Neural cell (in vitro differentiated cells): ENCODE measurements at regions not wholly inside any gene's neighbourhood (a gene's known extent, or its start where the extent isn't known, plus 50 kb on each side); places are given as distances from the start of the nearest gene placed in this dataset.
"Not testable (repeated sequence)": the region's sequence is repeated elsewhere in the genome, so short reads cannot be mapped to it uniquely, and the experiment has no call there.

Experiments
- H2AFZ ChIP-seq: fragments of 200-600, 300-800 bp; sonication (generic), shearing (Covaris generic); 2 replicates; pipeline ENCODE4 v1.6.0; 2014; ENCODE audit warnings: low read depth, mild to moderate bottlenecking, antibody characterized with exemption, low read length, moderate library complexity
- H3F3A ChIP-seq: fragments of 200-600 bp; shearing (Covaris generic); 2 replicates; pipeline ENCODE4 v1.6.1; 2016; ENCODE audit warnings: mild to moderate bottlenecking, moderate library complexity, mixed read lengths, antibody characterized with exemption, low read length; ENCODE audit not compliant: insufficient read depth, poor library complexity, severe bottlenecking
- H3K27ac ChIP-seq: fragments of 200-600, 300-800 bp; sonication (generic), shearing (Covaris generic); 2 replicates; pipeline ENCODE4 v1.5.1; 2014; ENCODE audit warnings: mild to moderate bottlenecking, low read length, moderate library complexity
- H3K27me3 ChIP-seq: fragments of 300-800, 200-600 bp; sonication (generic), shearing (Covaris generic); 2 replicates; pipeline ENCODE4 v1.6.0; 2014; ENCODE audit warnings: mild to moderate bottlenecking, low read depth, low read length, moderate library complexity; ENCODE audit not compliant: insufficient read depth
- H3K36me3 ChIP-seq: fragments of 300-800, 200-600 bp; sonication (generic), shearing (Covaris generic); 2 replicates; pipeline ENCODE4 v1.5.1; 2014; ENCODE audit warnings: mild to moderate bottlenecking, antibody characterized with exemption, low read length, moderate library complexity; ENCODE audit not compliant: insufficient read depth
- H3K4me2 ChIP-seq: fragments of 300-800, 200-600 bp; sonication (generic), shearing (Covaris generic); 2 replicates; pipeline ENCODE4 v1.6.0; 2014; ENCODE audit warnings: mild to moderate bottlenecking, low read length
- H3K4me3 ChIP-seq: fragments of 300-800, 200-600 bp; sonication (generic), shearing (Covaris generic); 2 replicates; pipeline ENCODE4 v1.5.1; 2014; ENCODE audit warnings: mild to moderate bottlenecking, low read length, moderate library complexity
- H3K79me2 ChIP-seq: fragments of 200-600 bp; shearing (Covaris generic); replicated peaks from 2 replicates; pipeline ENCODE4 v1.6.0; 2014; ENCODE audit warnings: mild to moderate bottlenecking, low read length, moderate library complexity; ENCODE audit not compliant: insufficient read depth
- H3K9ac ChIP-seq: fragments of 300-800, 200-600 bp; sonication (generic), shearing (Covaris generic); 2 replicates; pipeline ENCODE4 v1.6.1; 2016; ENCODE audit warnings: mild to moderate bottlenecking, low read length, mixed read lengths
- H3K9me2 ChIP-seq: fragments of 200-600 bp; shearing (Covaris generic); 2 replicates; pipeline ENCODE4 v1.6.1; 2016; ENCODE audit warnings: mild to moderate bottlenecking, low read length, mixed read lengths; ENCODE audit not compliant: insufficient read depth
- H3K9me3 ChIP-seq: fragments of 200-600, 300-800 bp; sonication (generic), shearing (Covaris generic); 2 replicates; pipeline ENCODE4 v1.6.1; 2016; ENCODE audit warnings: mild to moderate bottlenecking, mixed run types, low read length, moderate library complexity, mixed read lengths
- H4K20me1 ChIP-seq: fragments of 200-600 bp; shearing (Covaris generic); 2 replicates; pipeline ENCODE4 v1.6.1; 2016; ENCODE audit warnings: mild to moderate bottlenecking, mixed run types; ENCODE audit not compliant: insufficient read depth
- EP300 ChIP-seq: fragments of 450-650 bp; conservative IDR thresholded peaks from 2 replicates; pipeline ENCODE4 v1.6.1; 2014; ENCODE audit warnings: antibody characterized with exemption, mild to moderate bottlenecking, moderate library complexity; ENCODE audit not compliant: poor library complexity, severe bottlenecking
- EZH2 ChIP-seq: fragments of 200-600, 300-800 bp; shearing (Covaris generic), sonication (generic); IDR thresholded peaks from 2 replicates; pipeline ENCODE4 v1.6.1; 2014; ENCODE audit warnings: antibody characterized with exemption, low read length, borderline replicate concordance, mild to moderate bottlenecking; ENCODE audit not compliant: insufficient read depth, poor library complexity, severe bottlenecking
- MXI1 ChIP-seq: fragments of 450-650 bp; conservative IDR thresholded peaks from 2 replicates; pipeline ENCODE4 v1.6.1; 2014; ENCODE audit warnings: antibody characterized with exemption, mild to moderate bottlenecking; ENCODE audit not compliant: poor library complexity, severe bottlenecking
- POLR2AphosphoS5 ChIP-seq: IDR thresholded peaks from 2 replicates; pipeline ENCODE4 v1.6.1; 2012
- RAD21 ChIP-seq: fragments of 450-650 bp; conservative IDR thresholded peaks from 2 replicates; pipeline ENCODE4 v1.6.1; 2014; ENCODE audit warnings: antibody characterized with exemption, mild to moderate bottlenecking, moderate library complexity
- REST ChIP-seq: IDR thresholded peaks from 2 replicates; pipeline ENCODE4 v1.6.1; 2012; ENCODE audit warnings: borderline replicate concordance
- SMC3 ChIP-seq: fragments of 450-650 bp; conservative IDR thresholded peaks from 2 replicates; pipeline ENCODE4 v1.6.1; 2014; ENCODE audit warnings: antibody characterized with exemption, mild to moderate bottlenecking, moderate library complexity; ENCODE audit not compliant: poor library complexity
- TAF1 ChIP-seq: IDR thresholded peaks from 2 replicates; pipeline ENCODE4 v1.6.1; 2012; ENCODE audit warnings: low read depth
- TF ChIP-seq, protein P1 (sequence below): fragments of 450-650 bp; IDR thresholded peaks from 2 replicates; pipeline ENCODE4 v1.5.1; 2014; ENCODE audit warnings: antibody characterized with exemption, mild to moderate bottlenecking, moderate library complexity; ENCODE audit not compliant: poor library complexity, severe bottlenecking

- Histone ChIP-seq H3K9me2 (no peaks in the 10 kb centered on the region), H3K9me3 (no peaks in the 10 kb centered on the region), H3K27me3 (no peaks in the 10 kb centered on the region), H3K4me3 (peak overlapping the region; percentile 26), H3K79me2 (no peaks in the 10 kb centered on the region), H4K20me1 (no peaks in the 10 kb centered on the region), H3K4me2 (peak overlapping the region; percentile 27), H3F3A (no peaks in the 10 kb centered on the region), H3K36me3 (no peaks in the 10 kb centered on the region), H2AFZ (no peak overlapping the region), H3K27ac (no peak overlapping the region), H3K9ac (no peak overlapping the region)
- TF ChIP-seq EP300: peak; percentile 94
- no peak for TF ChIP-seq EZH2
- TF ChIP-seq POLR2AphosphoS5: peak; percentile 73
- TF ChIP-seq RAD21: no peak
Measured at GRCh38 chr10:25105743-25106260, 69.0 kb upstream of the GPR158 start.

- Histone ChIP-seq H3K9me3 (no peaks in the 10 kb centered on the region), H4K20me1 (no peaks in the 10 kb centered on the region), H3K27me3 (no peaks in the 10 kb centered on the region), H3K9me2 (no peaks in the 10 kb centered on the region), H3K27ac (no peak overlapping the region), H2AFZ (no peak overlapping the region), H3K79me2 (no peaks in the 10 kb centered on the region), H3F3A (no peaks in the 10 kb centered on the region), H3K36me3 (no peaks in the 10 kb centered on the region), H3K4me2 (no peak overlapping the region), H3K4me3 (no peak overlapping the region), H3K9ac (no peak overlapping the region)
- TF ChIP-seq EP300 (no peak), SMC3 (no peak), MXI1 (no peak), RAD21 (no peak), POLR2AphosphoS5 (no peak), EZH2 (no peak), REST (no peak), TAF1 (no peak)
- TF ChIP-seq, protein P1, sequence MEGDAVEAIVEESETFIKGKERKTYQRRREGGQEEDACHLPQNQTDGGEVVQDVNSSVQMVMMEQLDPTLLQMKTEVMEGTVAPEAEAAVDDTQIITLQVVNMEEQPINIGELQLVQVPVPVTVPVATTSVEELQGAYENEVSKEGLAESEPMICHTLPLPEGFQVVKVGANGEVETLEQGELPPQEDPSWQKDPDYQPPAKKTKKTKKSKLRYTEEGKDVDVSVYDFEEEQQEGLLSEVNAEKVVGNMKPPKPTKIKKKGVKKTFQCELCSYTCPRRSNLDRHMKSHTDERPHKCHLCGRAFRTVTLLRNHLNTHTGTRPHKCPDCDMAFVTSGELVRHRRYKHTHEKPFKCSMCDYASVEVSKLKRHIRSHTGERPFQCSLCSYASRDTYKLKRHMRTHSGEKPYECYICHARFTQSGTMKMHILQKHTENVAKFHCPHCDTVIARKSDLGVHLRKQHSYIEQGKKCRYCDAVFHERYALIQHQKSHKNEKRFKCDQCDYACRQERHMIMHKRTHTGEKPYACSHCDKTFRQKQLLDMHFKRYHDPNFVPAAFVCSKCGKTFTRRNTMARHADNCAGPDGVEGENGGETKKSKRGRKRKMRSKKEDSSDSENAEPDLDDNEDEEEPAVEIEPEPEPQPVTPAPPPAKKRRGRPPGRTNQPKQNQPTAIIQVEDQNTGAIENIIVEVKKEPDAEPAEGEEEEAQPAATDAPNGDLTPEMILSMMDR: no peak
Measured at GRCh38 chr10:25107756-25108155, 67.0 kb upstream of the GPR158 start.

GRCh38 chr10:25109896-25110295 lies 64.9 kb upstream of the GPR158 start:
- H3F3A ChIP-seq, H3K4me3 ChIP-seq, H3K9ac ChIP-seq, H3K9me2 ChIP-seq, H3K9me3 ChIP-seq, H4K20me1 ChIP-seq, H3K36me3 ChIP-seq, H3K27me3 ChIP-seq, H3K27ac ChIP-seq, H3K4me2 ChIP-seq, H3K79me2 ChIP-seq, H2AFZ ChIP-seq: not testable (repeated sequence)
